ENCODE measurements at regions not wholly inside any gene's neighbourhood (a gene's known extent, or its start where the extent isn't known, plus 50 kb on each side); places are given as distances from the start of the nearest gene placed in this dataset.

DNA sequence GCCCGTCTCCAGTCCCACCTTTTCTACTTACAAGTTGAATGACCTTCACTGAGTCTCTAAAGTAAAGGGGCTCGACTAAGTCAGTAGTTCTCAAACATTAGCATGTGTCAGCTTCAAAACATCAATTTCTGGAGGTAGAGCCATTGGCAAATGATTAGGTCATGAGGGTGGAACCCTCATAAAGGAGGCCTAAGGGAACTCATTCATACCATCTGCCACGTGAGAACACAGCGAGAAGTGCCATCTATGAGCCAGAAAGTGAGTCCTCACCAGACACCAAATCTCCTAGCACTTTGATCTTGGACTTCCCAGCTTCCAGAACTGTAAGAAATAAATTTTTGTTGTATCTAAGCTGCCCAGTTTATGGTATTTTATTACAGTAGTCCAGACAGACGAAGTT is 129.8 kb downstream of the MEX3B start:
- TF ChIP-seq, protein P1, sequence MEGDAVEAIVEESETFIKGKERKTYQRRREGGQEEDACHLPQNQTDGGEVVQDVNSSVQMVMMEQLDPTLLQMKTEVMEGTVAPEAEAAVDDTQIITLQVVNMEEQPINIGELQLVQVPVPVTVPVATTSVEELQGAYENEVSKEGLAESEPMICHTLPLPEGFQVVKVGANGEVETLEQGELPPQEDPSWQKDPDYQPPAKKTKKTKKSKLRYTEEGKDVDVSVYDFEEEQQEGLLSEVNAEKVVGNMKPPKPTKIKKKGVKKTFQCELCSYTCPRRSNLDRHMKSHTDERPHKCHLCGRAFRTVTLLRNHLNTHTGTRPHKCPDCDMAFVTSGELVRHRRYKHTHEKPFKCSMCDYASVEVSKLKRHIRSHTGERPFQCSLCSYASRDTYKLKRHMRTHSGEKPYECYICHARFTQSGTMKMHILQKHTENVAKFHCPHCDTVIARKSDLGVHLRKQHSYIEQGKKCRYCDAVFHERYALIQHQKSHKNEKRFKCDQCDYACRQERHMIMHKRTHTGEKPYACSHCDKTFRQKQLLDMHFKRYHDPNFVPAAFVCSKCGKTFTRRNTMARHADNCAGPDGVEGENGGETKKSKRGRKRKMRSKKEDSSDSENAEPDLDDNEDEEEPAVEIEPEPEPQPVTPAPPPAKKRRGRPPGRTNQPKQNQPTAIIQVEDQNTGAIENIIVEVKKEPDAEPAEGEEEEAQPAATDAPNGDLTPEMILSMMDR (conservative IDR thresholded peaks at IDR 0.05; ENCODE audit: low read length), result no peak
- no peak for TF ChIP-seq EZH2phosphoT487 (IDR thresholded peaks at IDR 0.05; ENCODE audit: borderline replicate concordance)

Measured in Loucy (cell line).